ENCODE measurements at regions not wholly inside any gene's neighbourhood (a gene's known extent, or its start where the extent isn't known, plus 50 kb on each side); places are given as distances from the start of the nearest gene placed in this dataset.

GRCh38 chrX:94655180-94655579 is 981.2 kb downstream of the FAM133A start:
- TF ChIP-seq MAX (IDR thresholded peaks at IDR 0.05) = no peak
- no peak for TF ChIP-seq ZBTB7A (IDR thresholded peaks at IDR 0.05; ENCODE audit: low read depth)
- TF ChIP-seq USF1 (IDR thresholded peaks at IDR 0.05) = no peak
